ACC112 (cell line): ENCODE measurements at regions not wholly inside any gene's neighbourhood (a gene's known extent, or its start where the extent isn't known, plus 50 kb on each side); places are given as distances from the start of the nearest gene placed in this dataset.
"Not testable (repeated sequence)": the region's sequence is repeated elsewhere in the genome, so short reads cannot be mapped to it uniquely, and the experiment has no call there.

Experiments used
- H2AFZ ChIP-seq: fragments of 200-600 bp; sonication (generic); one replicate; pipeline ENCODE4 v1.6.0; 2017; ENCODE audit warnings: antibody characterized with exemption, low read length; ENCODE audit not compliant: unreplicated experiment
- H3K27ac ChIP-seq: fragments of 200-600 bp; sonication (generic); 2 replicates; pipeline ENCODE4 v1.5.1; 2014; ENCODE audit warnings: low read depth, mild to moderate bottlenecking, antibody characterized with exemption, low read length, moderate library complexity
- H3K27me3 ChIP-seq: fragments of 200-600 bp; sonication (generic); 2 replicates; pipeline ENCODE4 v1.6.1; 2014; ENCODE audit warnings: mild to moderate bottlenecking, antibody characterized with exemption, low read length, moderate library complexity, mixed read lengths; ENCODE audit not compliant: insufficient read depth
- H3K36me3 ChIP-seq: fragments of 200-600 bp; sonication (generic); 2 replicates; pipeline ENCODE4 v1.6.1; 2016; ENCODE audit warnings: mild to moderate bottlenecking, antibody characterized with exemption, low read length, moderate library complexity, mixed read lengths; ENCODE audit not compliant: insufficient read depth
- H3K4me1 ChIP-seq: fragments of 200-600 bp; sonication (generic); one replicate; pipeline ENCODE4 v1.6.1; 2016; ENCODE audit warnings: low read length, mixed read lengths; ENCODE audit not compliant: insufficient read depth, unreplicated experiment, control insufficient read depth
- H3K4me3 ChIP-seq: fragments of 200-600 bp; sonication (generic); 2 replicates; pipeline ENCODE4 v1.5.1; 2014; ENCODE audit warnings: mild to moderate bottlenecking, low read depth, low read length
- H3K79me2 ChIP-seq: fragments of 200-600 bp; sonication (generic); one replicate; pipeline ENCODE4 v1.6.0; 2016; ENCODE audit warnings: low read length; ENCODE audit not compliant: control insufficient read depth, unreplicated experiment, insufficient read depth

DNA sequence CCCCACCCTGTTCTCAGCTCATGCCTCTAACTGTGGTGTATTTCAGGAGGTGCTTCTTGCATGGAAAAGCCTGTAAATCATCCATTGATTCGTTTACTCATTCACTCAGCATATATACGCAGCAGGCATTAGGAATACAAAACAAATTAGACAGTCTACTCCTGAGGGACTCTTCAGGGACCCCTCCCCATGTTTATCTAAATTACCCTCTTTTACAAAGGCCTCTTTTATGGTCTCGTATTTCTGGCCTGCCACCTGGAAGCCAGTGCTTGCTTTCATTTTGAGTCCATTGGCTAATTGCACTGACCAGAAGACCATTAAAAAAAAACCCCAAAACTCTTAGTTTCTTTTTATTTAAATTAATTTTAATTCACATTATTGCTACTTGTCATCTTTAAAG lies 134.4 kb downstream of the DACT1 start:
- Histone ChIP-seq H3K27me3 (peaks cover 6% of the 10 kb centered on the region), H2AFZ (no peak overlapping the region), H3K4me3 (no peak overlapping the region), H3K4me1 (no peaks in the 10 kb centered on the region), H3K79me2 (no peaks in the 10 kb centered on the region), H3K27ac (no peak overlapping the region), H3K36me3 (no peaks in the 10 kb centered on the region)

DNA sequence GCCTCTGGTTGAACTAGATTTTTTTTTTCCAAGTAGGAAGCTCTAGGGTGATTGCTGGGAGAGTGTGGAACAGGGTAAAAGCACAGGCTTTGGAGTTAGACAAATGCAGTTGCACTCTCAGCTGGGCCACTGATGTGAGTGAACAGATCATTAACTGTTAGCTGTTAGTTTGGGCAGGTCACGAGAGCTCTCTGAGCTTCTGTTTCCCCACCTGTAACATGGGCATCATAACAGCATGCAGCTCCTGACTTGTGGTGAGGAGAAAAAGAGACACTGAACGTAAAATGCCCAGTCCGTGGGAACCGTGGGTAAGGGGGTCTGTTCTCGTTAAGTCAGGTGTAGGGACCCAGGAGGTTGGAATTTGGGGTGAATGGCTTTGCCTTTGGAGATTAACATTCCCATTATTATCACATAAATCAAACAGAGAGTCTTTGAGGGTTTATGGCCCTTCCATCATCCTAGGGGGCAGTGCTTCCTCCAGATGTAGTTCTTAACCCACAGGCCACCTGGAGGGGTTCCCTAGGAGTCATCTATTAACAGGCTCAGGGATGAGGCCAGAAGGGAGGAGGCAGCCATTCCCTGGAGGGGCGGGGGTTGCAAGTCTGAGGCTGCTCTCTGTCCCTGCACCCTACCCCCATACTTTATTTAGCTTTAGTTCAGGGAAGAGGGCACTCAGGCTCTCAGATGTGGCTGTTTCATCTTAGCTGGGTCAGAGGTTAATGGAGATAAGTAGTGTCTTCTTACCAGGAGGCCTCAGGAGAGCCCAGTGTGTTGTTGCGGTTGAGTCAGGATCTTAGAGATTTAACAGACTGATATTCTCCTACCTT lies 135.2 kb downstream of the DACT1 start:
- H3K4me1 ChIP-seq = no peaks in the 10 kb centered on the region
- H3K27me3 ChIP-seq = peaks cover 7% of the 10 kb centered on the region
- H2AFZ ChIP-seq = no peak overlapping the region
- H3K27ac ChIP-seq = no peak overlapping the region
- no peak overlapping the region for H3K4me3 ChIP-seq
- no peaks in the 10 kb centered on the region for H3K79me2 ChIP-seq
- no peaks in the 10 kb centered on the region for H3K36me3 ChIP-seq

DNA sequence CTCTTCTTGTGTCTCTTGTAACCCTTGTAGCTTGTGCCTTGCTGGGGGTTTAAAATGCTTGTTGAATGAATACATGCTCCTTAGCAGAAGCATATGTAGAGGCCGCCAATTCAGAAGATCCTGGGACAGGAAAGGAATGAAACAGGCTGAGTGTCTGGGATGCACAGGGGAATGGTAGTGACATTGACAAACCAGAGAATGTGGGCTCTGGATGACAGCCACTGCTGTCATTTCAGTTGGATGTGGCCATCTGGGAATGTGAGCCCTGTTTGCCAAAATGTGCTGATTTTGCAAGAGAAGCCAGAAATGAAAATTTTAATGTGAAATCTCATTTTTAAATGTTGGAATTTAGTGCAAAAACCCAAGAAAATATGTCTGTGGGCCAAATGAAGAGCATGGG lies 136.8 kb downstream of the DACT1 start:
- Histone ChIP-seq H3K79me2 (no peaks in the 10 kb centered on the region), H3K27ac (no peak overlapping the region), H3K4me3 (no peak overlapping the region), H2AFZ (no peak overlapping the region), H3K27me3 (peaks cover 11% of the 10 kb centered on the region), H3K4me1 (no peaks in the 10 kb centered on the region), H3K36me3 (no peaks in the 10 kb centered on the region)

DNA sequence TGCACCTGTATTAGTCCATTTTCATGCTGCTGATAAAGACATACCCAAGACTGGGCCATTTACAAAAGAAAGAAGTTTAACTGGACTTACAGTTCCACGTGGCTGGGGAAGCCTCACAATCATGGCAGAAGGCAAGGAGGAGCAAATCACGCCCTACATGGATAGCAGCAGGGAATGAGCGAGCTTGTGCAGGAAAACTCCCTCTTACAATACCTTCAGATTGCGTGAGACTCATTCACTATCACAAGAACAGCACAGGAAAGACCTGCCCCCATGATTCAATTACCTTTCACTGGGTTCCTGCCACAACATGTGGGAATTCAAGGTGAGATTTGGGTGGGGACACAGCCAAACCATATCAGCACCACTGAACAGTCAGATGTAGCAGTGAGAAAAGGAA lies 137.4 kb downstream of the DACT1 start:
- not testable (repeated sequence) for H3K36me3 ChIP-seq, H2AFZ ChIP-seq, H3K27ac ChIP-seq, H3K4me3 ChIP-seq, H3K4me1 ChIP-seq, H3K79me2 ChIP-seq
- peaks cover 11% of the 10 kb centered on the region for H3K27me3 ChIP-seq

DNA sequence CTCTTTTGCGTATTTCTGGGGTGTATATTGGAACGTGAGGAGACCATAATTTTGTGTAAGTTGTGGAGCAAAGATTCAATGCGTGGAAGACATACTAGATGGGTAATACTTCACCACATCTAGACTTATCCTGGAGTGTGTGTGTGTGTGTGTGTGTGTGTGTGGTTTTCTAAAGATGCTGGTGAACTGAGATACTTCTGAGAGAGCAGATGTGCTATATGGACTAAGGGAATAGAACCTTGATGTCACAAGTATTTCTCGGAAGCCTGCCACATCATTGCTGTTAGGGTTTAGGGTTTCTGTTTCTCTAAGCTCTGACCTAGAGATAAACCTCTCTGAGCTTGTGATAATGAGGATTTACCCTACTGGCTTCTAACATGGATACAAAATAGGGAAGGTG lies 138.8 kb downstream of the DACT1 start:
- H3K79me2 ChIP-seq = no peaks in the 10 kb centered on the region
- no peak overlapping the region for H2AFZ ChIP-seq

DNA sequence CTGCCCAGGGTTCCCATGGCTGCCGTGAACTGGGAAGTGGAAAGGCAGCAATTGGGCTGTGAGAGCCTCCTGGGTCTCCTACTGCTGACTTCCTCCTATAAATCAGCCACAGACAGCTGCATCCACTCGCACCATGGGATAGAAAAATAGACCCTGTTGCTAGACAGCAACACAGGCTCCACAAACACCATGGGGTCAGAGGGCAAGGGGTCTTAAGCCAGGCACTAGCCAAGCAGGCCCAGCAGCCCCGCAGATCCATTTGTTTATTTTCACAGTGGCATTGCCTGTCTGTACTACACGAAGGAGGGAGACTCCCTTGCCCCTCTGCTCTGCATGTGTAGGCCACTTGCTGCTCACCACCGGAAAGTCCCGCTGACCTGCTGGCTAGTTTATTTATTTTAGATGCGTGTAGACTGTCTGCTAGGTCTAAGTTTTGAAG lies 139.8 kb downstream of the DACT1 start:
- no peaks in the 10 kb centered on the region for H3K79me2 ChIP-seq
- H3K36me3 ChIP-seq = no peaks in the 10 kb centered on the region
- no peak overlapping the region for H3K4me3 ChIP-seq
- no peak overlapping the region for H2AFZ ChIP-seq
- H3K27me3 ChIP-seq = peaks cover 11% of the 10 kb centered on the region
- H3K27ac ChIP-seq = no peak overlapping the region
- H3K4me1 ChIP-seq = no peaks in the 10 kb centered on the region

More for the DNA sequence above, 138.8 kb downstream of the DACT1 start:
- no peaks in the 10 kb centered on the region for H3K4me1 ChIP-seq
- no peak overlapping the region for H3K4me3 ChIP-seq
- no peaks in the 10 kb centered on the region for H3K36me3 ChIP-seq
- peaks cover 11% of the 10 kb centered on the region for H3K27me3 ChIP-seq
- no peak overlapping the region for H3K27ac ChIP-seq

DNA sequence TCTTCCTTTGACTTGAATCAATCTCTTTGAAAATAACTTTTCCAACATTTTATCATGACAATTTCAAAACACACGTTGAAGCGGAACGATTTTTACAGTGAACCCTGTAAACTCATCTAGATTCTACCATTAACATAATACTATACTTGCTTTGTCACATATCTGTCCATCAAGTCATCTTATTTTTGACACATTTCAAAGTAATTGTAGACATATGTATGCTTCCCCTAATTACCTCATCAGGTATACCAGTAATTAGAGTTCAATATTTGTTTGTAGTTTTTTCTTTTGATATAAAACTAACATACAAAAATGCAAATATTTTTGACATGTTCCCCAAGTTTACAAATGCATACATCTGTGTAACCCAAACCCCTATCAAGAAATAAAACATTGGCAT lies 140.4 kb downstream of the DACT1 start:
- Histone ChIP-seq H3K27me3 (peaks cover 11% of the 10 kb centered on the region), H3K4me1 (no peaks in the 10 kb centered on the region), H3K79me2 (no peaks in the 10 kb centered on the region), H2AFZ (no peak overlapping the region), H3K4me3 (no peak overlapping the region), H3K27ac (no peak overlapping the region), H3K36me3 (no peaks in the 10 kb centered on the region)

DNA sequence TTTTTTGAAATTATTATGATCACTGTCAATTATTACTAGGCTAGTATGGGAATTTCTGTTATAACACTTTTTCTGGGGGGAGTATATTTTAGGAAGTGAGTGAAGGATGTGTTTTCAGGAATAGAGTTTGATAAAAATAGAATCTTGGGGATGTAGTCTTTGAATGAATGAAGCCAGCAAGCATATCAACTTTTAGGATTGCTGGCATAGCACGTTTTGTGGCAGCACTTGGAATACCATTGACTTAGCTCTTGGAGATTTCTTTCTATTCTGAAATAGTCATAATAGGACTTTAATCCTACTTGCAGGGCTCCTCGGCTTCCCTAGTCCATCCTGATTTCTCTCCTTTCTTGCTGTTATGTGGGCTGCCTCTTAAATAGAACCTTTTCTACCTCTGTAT lies 141.6 kb downstream of the DACT1 start:
- Histone ChIP-seq H3K27me3 (peaks cover 18% of the 10 kb centered on the region), H3K4me3 (no peak overlapping the region), H3K4me1 (no peaks in the 10 kb centered on the region), H2AFZ (no peak overlapping the region), H3K27ac (no peak overlapping the region), H3K36me3 (no peaks in the 10 kb centered on the region), H3K79me2 (no peaks in the 10 kb centered on the region)

DNA sequence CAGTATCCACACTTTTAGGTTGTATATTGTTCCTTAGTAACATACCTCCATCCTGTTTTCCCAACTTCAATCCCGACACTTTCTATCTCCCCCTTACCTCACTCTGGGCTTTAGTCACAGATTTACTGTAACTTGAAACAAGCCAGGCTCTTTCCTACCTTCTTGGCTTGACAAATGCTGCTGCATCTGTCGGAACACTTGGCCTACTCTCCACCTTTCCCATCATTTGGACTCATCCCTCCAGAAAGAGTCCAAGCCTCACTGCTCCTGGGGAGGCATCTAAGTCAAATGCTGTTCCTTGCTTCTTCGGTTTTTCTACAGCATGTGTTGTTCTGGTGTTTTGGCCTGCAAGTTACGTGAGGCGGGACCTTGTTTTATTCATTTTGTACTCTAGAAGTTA lies 142.4 kb downstream of the DACT1 start:
- no peak overlapping the region for H3K27ac ChIP-seq
- H2AFZ ChIP-seq = no peak overlapping the region
- H3K36me3 ChIP-seq = no peaks in the 10 kb centered on the region
- no peak overlapping the region for H3K4me3 ChIP-seq
- no peaks in the 10 kb centered on the region for H3K79me2 ChIP-seq
- H3K4me1 ChIP-seq = no peaks in the 10 kb centered on the region
- H3K27me3 ChIP-seq = peaks cover 27% of the 10 kb centered on the region

DNA sequence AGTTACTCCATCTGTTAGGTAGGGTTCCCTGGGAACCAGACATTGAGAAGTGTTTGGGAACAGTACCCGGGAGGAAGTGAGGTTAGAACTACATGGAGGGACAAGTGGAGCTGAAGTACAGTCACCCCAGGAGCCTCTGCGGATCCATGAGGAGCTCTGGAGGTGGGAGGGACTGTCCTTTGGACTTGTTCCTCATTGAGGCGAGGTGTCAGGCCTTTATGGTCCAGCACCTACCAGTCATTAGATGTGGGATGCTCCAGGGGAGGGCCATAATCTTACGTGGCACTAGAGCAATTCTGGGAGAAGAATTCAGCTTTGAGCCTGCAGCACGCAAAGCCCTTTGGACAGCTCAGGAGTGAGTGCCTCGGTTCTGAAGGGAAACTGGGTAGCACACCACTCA lies 142.8 kb downstream of the DACT1 start:
- no peak overlapping the region for H3K4me3 ChIP-seq
- peaks cover 31% of the 10 kb centered on the region for H3K27me3 ChIP-seq
- no peak overlapping the region for H3K27ac ChIP-seq
- H3K4me1 ChIP-seq = no peaks in the 10 kb centered on the region
- no peak overlapping the region for H2AFZ ChIP-seq
- no peaks in the 10 kb centered on the region for H3K79me2 ChIP-seq
- H3K36me3 ChIP-seq = no peaks in the 10 kb centered on the region

DNA sequence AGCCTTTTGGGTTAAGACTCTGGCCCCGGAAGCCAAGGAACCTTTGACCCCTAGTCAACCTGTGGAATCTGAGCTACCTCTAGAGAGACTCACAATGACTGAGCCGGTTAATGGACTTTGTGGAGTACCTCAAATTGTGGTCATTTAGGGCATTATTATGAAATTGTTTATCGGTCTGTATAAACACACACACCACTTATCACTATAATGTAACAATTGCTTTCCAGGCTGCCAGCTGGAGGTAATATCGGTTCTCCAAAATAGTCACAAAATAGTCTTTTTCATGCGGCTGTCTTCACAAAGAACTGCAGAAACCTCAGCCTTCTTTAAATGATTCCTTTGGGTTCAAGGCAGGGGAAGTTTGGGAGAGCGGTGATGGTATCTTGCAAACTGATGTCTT lies 144.2 kb downstream of the DACT1 start:
- Histone ChIP-seq H3K36me3 (no peaks in the 10 kb centered on the region), H3K79me2 (no peaks in the 10 kb centered on the region), H3K27me3 (peaks cover 40% of the 10 kb centered on the region), H3K4me1 (no peaks in the 10 kb centered on the region), H2AFZ (no peak overlapping the region), H3K4me3 (no peak overlapping the region), H3K27ac (no peak overlapping the region)
